ENCODE measurements at regions not wholly inside any gene's neighbourhood (a gene's known extent, or its start where the extent isn't known, plus 50 kb on each side); places are given as distances from the start of the nearest gene placed in this dataset.

DNA sequence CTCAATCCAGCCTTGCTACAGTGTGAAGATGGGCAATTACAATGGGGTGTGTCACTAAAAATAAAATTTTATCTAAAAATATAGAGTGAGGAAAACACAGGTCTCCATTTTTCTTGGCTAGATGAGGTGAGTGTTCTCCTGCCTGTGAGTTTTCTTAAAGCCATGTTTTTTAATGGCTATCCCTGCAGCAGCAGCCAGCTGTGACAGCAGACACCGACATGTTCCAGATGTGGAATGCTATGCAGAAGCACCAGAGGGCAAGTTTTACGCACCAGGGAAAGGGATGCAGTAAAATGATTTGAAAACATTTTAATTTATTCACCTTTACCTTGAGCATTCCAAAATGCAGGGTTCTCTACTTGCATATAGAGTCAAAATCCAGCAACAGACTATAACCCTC lies 577.0 kb upstream of the STXBP6 start:
- TF ChIP-seq, protein P1, sequence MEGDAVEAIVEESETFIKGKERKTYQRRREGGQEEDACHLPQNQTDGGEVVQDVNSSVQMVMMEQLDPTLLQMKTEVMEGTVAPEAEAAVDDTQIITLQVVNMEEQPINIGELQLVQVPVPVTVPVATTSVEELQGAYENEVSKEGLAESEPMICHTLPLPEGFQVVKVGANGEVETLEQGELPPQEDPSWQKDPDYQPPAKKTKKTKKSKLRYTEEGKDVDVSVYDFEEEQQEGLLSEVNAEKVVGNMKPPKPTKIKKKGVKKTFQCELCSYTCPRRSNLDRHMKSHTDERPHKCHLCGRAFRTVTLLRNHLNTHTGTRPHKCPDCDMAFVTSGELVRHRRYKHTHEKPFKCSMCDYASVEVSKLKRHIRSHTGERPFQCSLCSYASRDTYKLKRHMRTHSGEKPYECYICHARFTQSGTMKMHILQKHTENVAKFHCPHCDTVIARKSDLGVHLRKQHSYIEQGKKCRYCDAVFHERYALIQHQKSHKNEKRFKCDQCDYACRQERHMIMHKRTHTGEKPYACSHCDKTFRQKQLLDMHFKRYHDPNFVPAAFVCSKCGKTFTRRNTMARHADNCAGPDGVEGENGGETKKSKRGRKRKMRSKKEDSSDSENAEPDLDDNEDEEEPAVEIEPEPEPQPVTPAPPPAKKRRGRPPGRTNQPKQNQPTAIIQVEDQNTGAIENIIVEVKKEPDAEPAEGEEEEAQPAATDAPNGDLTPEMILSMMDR (IDR thresholded peaks at IDR 0.05; ENCODE audit: low read depth, low read length, poor library complexity, severe bottlenecking): no peak
- TF ChIP-seq EZH2phosphoT487 (IDR thresholded peaks at IDR 0.05; ENCODE audit: borderline replicate concordance, low read length): no peak
